GM10248 (cell line): ENCODE measurements at regions not wholly inside any gene's neighbourhood (a gene's known extent, or its start where the extent isn't known, plus 50 kb on each side); places are given as distances from the start of the nearest gene placed in this dataset.

Experiments used
- CTCF ChIA-PET: fragments of 300-600 bp; sonication (Branson Sonifier 250); formaldehyde crosslinking; extraction: SDS; loops from one replicate; lab custom pipeline; 2021; ENCODE audit warnings: antibody characterized with exemption; lab: Yijun Ruan, JAX
- POLR2A ChIA-PET: fragments of 350-650 bp; sonication (Branson Sonifier 250); formaldehyde crosslinking; extraction: SDS; loops from one replicate; lab custom pipeline; 2020; ENCODE audit warnings: antibody characterized with exemption; lab: Yijun Ruan, JAX
- DNase-seq: peaks from one replicate; pipeline ENCODE4 v3.0.0; 2012; ENCODE audit errors: extremely low spot score
- CTCF ChIP-seq: IDR thresholded peaks from 2 replicates; pipeline ENCODE4 v1.5.1; 2012; ENCODE audit warnings: mild to moderate bottlenecking, low read depth; ENCODE audit errors: extremely low read depth, missing control alignments, control extremely low read depth

- CTCF ChIA-PET = no interaction called here
- TF ChIP-seq CTCF = no peak
- no peak for DNase-seq
Measured at GRCh38 chr11:109039611-109040010, 374.7 kb downstream of the DDX10 start.

DNA sequence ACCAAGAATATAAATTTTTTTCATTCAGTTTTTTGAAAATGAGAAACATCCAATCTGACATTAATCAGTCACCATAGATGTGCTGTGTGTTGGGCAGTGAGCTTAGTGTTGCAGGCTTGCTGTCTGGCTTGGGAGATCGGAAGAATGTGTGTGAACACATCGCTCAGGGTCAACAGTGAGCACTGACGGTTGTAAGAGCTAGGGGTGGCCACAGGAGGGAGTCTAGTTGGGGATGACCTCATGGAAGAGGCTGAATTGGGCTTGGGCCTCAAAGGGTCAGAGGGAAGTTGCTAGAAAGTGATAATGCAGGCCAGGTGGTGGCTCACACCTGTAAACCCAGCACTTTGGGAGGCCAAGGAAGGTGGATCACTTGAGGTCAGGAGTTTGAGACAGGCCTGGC lies 375.4 kb downstream of the DDX10 start:
- no peak for TF ChIP-seq CTCF
- no peak for DNase-seq
- ChIA-PET CTCF (interaction anchor here (0.9 kb wide), 1 partner anchor 15 kb away, joined by 3 read pairs; no protein-coding TSS in a partner anchor), POLR2A (no interaction called here)

More at GRCh38 chr11:109039611-109040010, 374.7 kb downstream of the DDX10 start:
- POLR2A ChIA-PET = no interaction called here

DNA sequence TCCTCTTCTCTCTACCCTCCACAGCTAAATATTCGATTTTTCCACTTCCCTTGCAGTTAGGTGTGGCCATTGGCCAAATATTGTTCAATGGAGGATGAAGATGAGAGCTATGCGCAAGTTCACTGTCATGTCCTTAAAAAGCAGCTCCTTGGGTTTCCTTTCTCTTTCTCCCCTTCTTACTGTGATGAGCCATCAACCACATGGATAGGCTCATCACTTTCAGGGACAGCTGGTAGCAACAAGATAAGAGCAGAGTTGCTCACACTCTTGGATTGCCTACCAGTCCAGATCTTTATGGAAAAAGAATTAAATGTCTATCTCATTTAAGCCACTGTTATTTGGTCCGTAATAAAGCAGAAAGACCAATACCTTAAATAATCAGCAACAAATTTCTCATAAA lies 377.0 kb downstream of the DDX10 start:
- no peak for TF ChIP-seq CTCF
- no peak for DNase-seq
- POLR2A ChIA-PET = no interaction called here
- CTCF ChIA-PET = interaction anchor here (0.8 kb wide), 1 partner anchor 8 kb away, joined by 3 read pairs; no protein-coding TSS in a partner anchor

GRCh38 chr11:109043315-109043714 lies 378.4 kb downstream of the DDX10 start:
- POLR2A ChIA-PET = no interaction called here

DNA sequence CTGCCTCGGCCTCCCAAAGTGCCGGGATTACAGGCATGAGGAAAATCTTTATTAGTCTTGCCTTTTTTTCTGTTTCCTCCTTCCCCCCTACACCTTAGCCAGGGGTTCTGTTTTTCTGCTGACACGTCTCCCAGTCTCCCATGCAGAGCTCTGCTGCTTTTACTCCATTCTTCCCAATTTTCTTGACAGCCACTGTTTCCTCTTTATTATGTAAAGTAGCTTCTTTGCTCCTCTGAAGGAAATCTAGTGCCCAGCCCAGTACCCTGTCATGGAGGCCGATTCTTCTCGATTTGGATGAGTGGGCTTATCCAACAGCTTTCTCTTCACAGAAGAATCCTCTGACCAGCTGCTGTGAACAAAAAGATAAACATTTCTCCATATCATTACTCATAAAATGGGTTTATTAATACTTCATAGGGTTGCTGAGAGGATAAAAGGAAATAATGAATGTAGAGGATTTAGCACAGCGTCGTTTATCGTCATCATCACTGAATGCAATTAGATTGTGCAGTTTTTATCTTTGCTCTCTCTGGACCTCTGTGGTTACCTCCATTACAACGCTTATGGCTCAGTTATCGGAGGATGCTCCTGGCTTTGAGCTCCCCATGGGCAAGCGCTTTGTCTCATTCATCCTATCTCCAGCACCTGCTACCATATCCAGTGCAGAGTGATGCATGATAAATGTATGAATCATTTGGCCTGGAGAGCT lies 375.6 kb upstream of the C11orf87 start:
- no peak for DNase-seq
- CTCF ChIA-PET = interaction anchor here (1.0 kb wide), 1 partner anchor 8 kb away, joined by 3 read pairs; no protein-coding TSS in a partner anchor
- POLR2A ChIA-PET = no interaction called here
- TF ChIP-seq CTCF = no peak

More at GRCh38 chr11:109043315-109043714, 378.4 kb downstream of the DDX10 start:
- TF ChIP-seq CTCF = no peak
- CTCF ChIA-PET = no interaction called here
- DNase-seq = no peak

- TF ChIP-seq CTCF = no peak
- CTCF ChIA-PET = no interaction called here
- no peak for DNase-seq
- POLR2A ChIA-PET = no interaction called here
Measured at GRCh38 chr11:109048098-109048497, 373.9 kb upstream of the C11orf87 start.

GRCh38 chr11:109051200-109051599 lies 370.8 kb upstream of the C11orf87 start:
- ChIA-PET CTCF (interaction anchor here (1.1 kb wide), 1 partner anchor 24 kb away, joined by 3 read pairs; no protein-coding TSS in a partner anchor), POLR2A (no interaction called here)
- no peak for DNase-seq
- TF ChIP-seq CTCF = no peak
